ENCODE measurements at regions not wholly inside any gene's neighbourhood (a gene's known extent, or its start where the extent isn't known, plus 50 kb on each side); places are given as distances from the start of the nearest gene placed in this dataset.

GRCh38 chr1:55544826-55545225 lies 329.7 kb upstream of the USP24 start:
- H3K27ac ChIP-seq, result no peak overlapping the region

GRCh38 chr1:55542901-55543504 lies 327.8 kb upstream of the USP24 start:
- no peaks in the 10 kb centered on the region for H3K9me3 ChIP-seq (ENCODE audit: low read depth, low read length)
- H3K27ac ChIP-seq, result no peak overlapping the region
- H3K4me3 ChIP-seq, result no peak overlapping the region
- TF ChIP-seq POLR2AphosphoS5 (IDR thresholded peaks at IDR 0.05; ENCODE audit: borderline replicate concordance, low read depth, low read length) (no peak), FOXP2 (optimal IDR thresholded peaks at IDR 0.05; ENCODE audit: control extremely low read depth, extremely low read length, insufficient read depth) (no peak), EZH2 (IDR thresholded peaks at IDR 0.05) (no peak)
- H3K9ac ChIP-seq (ENCODE audit: insufficient read length), result no peak overlapping the region
- no peaks in the 10 kb centered on the region for H3K36me3 ChIP-seq (ENCODE audit: insufficient read depth, low read length)
- DNase-seq (ENCODE audit: low read depth, low spot score), result no peak

More at GRCh38 chr1:55544826-55545225, 329.7 kb upstream of the USP24 start:
- no peaks in the 10 kb centered on the region for H3K36me3 ChIP-seq (ENCODE audit: insufficient read depth, low read length)
- TF ChIP-seq EZH2 (IDR thresholded peaks at IDR 0.05) (no peak), FOXP2 (optimal IDR thresholded peaks at IDR 0.05; ENCODE audit: control extremely low read depth, extremely low read length, insufficient read depth) (no peak), POLR2AphosphoS5 (IDR thresholded peaks at IDR 0.05; ENCODE audit: borderline replicate concordance, low read depth, low read length) (no peak)
- no peak overlapping the region for H3K9ac ChIP-seq (ENCODE audit: insufficient read length)
- no peaks in the 10 kb centered on the region for H3K9me3 ChIP-seq (ENCODE audit: low read depth, low read length)
- no peak overlapping the region for H3K4me3 ChIP-seq
- no peak for DNase-seq (ENCODE audit: low read depth, low spot score)

- H3K36me3 ChIP-seq (ENCODE audit: insufficient read depth, low read length), result no peaks in the 10 kb centered on the region
- no peaks in the 10 kb centered on the region for H3K9me3 ChIP-seq (ENCODE audit: low read depth, low read length)
- H3K4me3 ChIP-seq, result no peak overlapping the region
- H3K27ac ChIP-seq, result no peak overlapping the region
- TF ChIP-seq POLR2AphosphoS5 (IDR thresholded peaks at IDR 0.05; ENCODE audit: borderline replicate concordance, low read depth, low read length), result no peak
- no peak for TF ChIP-seq EZH2 (IDR thresholded peaks at IDR 0.05)
- no peak for TF ChIP-seq FOXP2 (optimal IDR thresholded peaks at IDR 0.05; ENCODE audit: control extremely low read depth, extremely low read length, insufficient read depth)
- DNase-seq (ENCODE audit: low read depth, low spot score), result no peak
- no peak overlapping the region for H3K9ac ChIP-seq (ENCODE audit: insufficient read length)
Measured at GRCh38 chr1:55541296-55541695, 326.1 kb upstream of the USP24 start.

- H3K4me3 ChIP-seq, result no peak overlapping the region
- H3K9ac ChIP-seq (ENCODE audit: insufficient read length), result no peak overlapping the region
- no peak for TF ChIP-seq EZH2 (IDR thresholded peaks at IDR 0.05)
- no peak for TF ChIP-seq POLR2AphosphoS5 (IDR thresholded peaks at IDR 0.05; ENCODE audit: borderline replicate concordance, low read depth, low read length)
- no peak for TF ChIP-seq FOXP2 (optimal IDR thresholded peaks at IDR 0.05; ENCODE audit: control extremely low read depth, extremely low read length, insufficient read depth)
- DNase-seq (ENCODE audit: low read depth, low spot score), result no peak
- H3K27ac ChIP-seq, result no peak overlapping the region
- H3K9me3 ChIP-seq (ENCODE audit: low read depth, low read length), result no peaks in the 10 kb centered on the region
- no peaks in the 10 kb centered on the region for H3K36me3 ChIP-seq (ENCODE audit: insufficient read depth, low read length)
Measured at GRCh38 chr1:55539652-55540512, 324.7 kb upstream of the USP24 start.

- TF ChIP-seq POLR2AphosphoS5 (IDR thresholded peaks at IDR 0.05; ENCODE audit: borderline replicate concordance, low read depth, low read length) (no peak), FOXP2 (optimal IDR thresholded peaks at IDR 0.05; ENCODE audit: control extremely low read depth, extremely low read length, insufficient read depth) (no peak), EZH2 (IDR thresholded peaks at IDR 0.05) (no peak)
Measured at GRCh38 chr1:55538428-55538827, 323.3 kb upstream of the USP24 start.

GRCh38 chr1:55536545-55536865 lies 321.3 kb upstream of the USP24 start:
- TF ChIP-seq EZH2 (IDR thresholded peaks at IDR 0.05) (no peak), POLR2AphosphoS5 (IDR thresholded peaks at IDR 0.05; ENCODE audit: borderline replicate concordance, low read depth, low read length) (no peak), FOXP2 (optimal IDR thresholded peaks at IDR 0.05; ENCODE audit: control extremely low read depth, extremely low read length, insufficient read depth) (no peak)
- Histone ChIP-seq H3K27ac (no peak overlapping the region), H3K4me3 (no peak overlapping the region), H3K36me3 (ENCODE audit: insufficient read depth, low read length) (no peaks in the 10 kb centered on the region), H3K9me3 (ENCODE audit: low read depth, low read length) (no peaks in the 10 kb centered on the region), H3K9ac (ENCODE audit: insufficient read length) (no peak overlapping the region)
- no peak for DNase-seq (ENCODE audit: low read depth, low spot score)

More at GRCh38 chr1:55538428-55538827, 323.3 kb upstream of the USP24 start:
- H3K36me3 ChIP-seq (ENCODE audit: insufficient read depth, low read length), result no peaks in the 10 kb centered on the region
- no peak overlapping the region for H3K9ac ChIP-seq (ENCODE audit: insufficient read length)
- H3K9me3 ChIP-seq (ENCODE audit: low read depth, low read length), result no peaks in the 10 kb centered on the region
- no peak overlapping the region for H3K4me3 ChIP-seq
- no peak for DNase-seq (ENCODE audit: low read depth, low spot score)
- H3K27ac ChIP-seq, result no peak overlapping the region

GRCh38 chr1:55535724-55536544 lies 320.8 kb upstream of the USP24 start:
- Histone ChIP-seq H3K4me3 (no peak overlapping the region), H3K9ac (ENCODE audit: insufficient read length) (no peak overlapping the region), H3K36me3 (ENCODE audit: insufficient read depth, low read length) (no peaks in the 10 kb centered on the region), H3K27ac (no peak overlapping the region), H3K9me3 (ENCODE audit: low read depth, low read length) (no peaks in the 10 kb centered on the region)
- DNase-seq (ENCODE audit: low read depth, low spot score), result no peak
- TF ChIP-seq POLR2AphosphoS5 (IDR thresholded peaks at IDR 0.05; ENCODE audit: borderline replicate concordance, low read depth, low read length), result no peak
- TF ChIP-seq EZH2 (IDR thresholded peaks at IDR 0.05), result no peak
- no peak for TF ChIP-seq FOXP2 (optimal IDR thresholded peaks at IDR 0.05; ENCODE audit: control extremely low read depth, extremely low read length, insufficient read depth)

- no peak overlapping the region for H3K27ac ChIP-seq
- H3K9ac ChIP-seq (ENCODE audit: insufficient read length), result no peak overlapping the region
- no peak overlapping the region for H3K4me3 ChIP-seq
- no peaks in the 10 kb centered on the region for H3K9me3 ChIP-seq (ENCODE audit: low read depth, low read length)
- TF ChIP-seq POLR2AphosphoS5 (IDR thresholded peaks at IDR 0.05; ENCODE audit: borderline replicate concordance, low read depth, low read length) (no peak), FOXP2 (optimal IDR thresholded peaks at IDR 0.05; ENCODE audit: control extremely low read depth, extremely low read length, insufficient read depth) (no peak), EZH2 (IDR thresholded peaks at IDR 0.05) (no peak)
- DNase-seq (ENCODE audit: low read depth, low spot score), result no peak
- H3K36me3 ChIP-seq (ENCODE audit: insufficient read depth, low read length), result no peaks in the 10 kb centered on the region
Measured at GRCh38 chr1:55534565-55535121, 319.5 kb upstream of the USP24 start.
